CD4-positive, alpha-beta T cell (primary cell): ENCODE measurements at regions not wholly inside any gene's neighbourhood (a gene's known extent, or its start where the extent isn't known, plus 50 kb on each side); places are given as distances from the start of the nearest gene placed in this dataset.

Experiments used
- ATAC-seq: fragments of 200-7000 bp; cut with Tn5 transposase; one replicate; pipeline ENCODE4 v1.10.0; 2022; ENCODE audit warnings: mild to moderate bottlenecking; ENCODE audit not compliant: poor library complexity
- CTCF ChIA-PET: fragments of 350-600 bp; sonication (Branson Sonifier 250); formaldehyde crosslinking; loops from one replicate; lab custom pipeline; 2021; ENCODE audit warnings: antibody characterized with exemption, inconsistent platforms; lab: Charles Lee
- POLR2A ChIA-PET: fragments of 350-600 bp; sonication (Branson Sonifier 250); formaldehyde crosslinking; loops from one replicate; lab custom pipeline; 2021; ENCODE audit warnings: antibody characterized with exemption, inconsistent platforms; lab: Charles Lee
- DNase-seq, 14 experiments: peaks; one replicate each; pipeline ENCODE4 v3.0.0-alpha.2; 2013 to 2020; ENCODE audit warnings: mixed read lengths in 2 of 14
- H3K27ac ChIP-seq, 2 donors: one replicate each; pipeline versions ENCODE4 v1.5.1 to v1.7.0; 2013; ENCODE audit warnings: low read length in 2 of 2, low read depth in 1 of 2, mild to moderate bottlenecking in 1 of 2
- H3K27me3 ChIP-seq, 2 experiments: 1 replicate in 1 of 2; 2 replicates in 1 of 2; pipeline versions ENCODE4 v1.6.1 to v1.7.0; 2013; ENCODE audit warnings: low read length in 2 of 2, control low read depth in 1 of 2, mild to moderate bottlenecking in 1 of 2, moderate library complexity in 1 of 2; ENCODE audit not compliant: insufficient read depth in 2 of 2, control insufficient read depth in 1 of 2
- H3K36me3 ChIP-seq: one replicate; pipeline ENCODE4 v1.6.1; 2013; ENCODE audit warnings: low read length, control low read depth; ENCODE audit not compliant: insufficient read depth
- H3K4me1 ChIP-seq: one replicate; pipeline ENCODE4 v1.6.1; 2013; ENCODE audit warnings: low read length, control low read depth; ENCODE audit not compliant: insufficient read depth
- H3K4me3 ChIP-seq: one replicate; pipeline ENCODE4 v1.5.1; 2013; ENCODE audit warnings: mild to moderate bottlenecking, low read length, moderate library complexity
- H3K9me3 ChIP-seq, 2 experiments: 1 replicate in 1 of 2; 2 replicates in 1 of 2; pipeline versions ENCODE4 v1.6.1 to v1.7.0; 2013; ENCODE audit warnings: low read length in 2 of 2, mild to moderate bottlenecking in 2 of 2, control low read depth in 1 of 2, moderate library complexity in 1 of 2; ENCODE audit not compliant: control insufficient read depth in 1 of 2, insufficient read depth in 1 of 2
- H3K27ac Mint-ChIP-seq: one replicate; pipeline ENCODE4 v1.8.0; 2020; ENCODE audit warnings: mixed read lengths
- H3K27me3 Mint-ChIP-seq: one replicate; pipeline ENCODE4 v1.8.0; 2021; ENCODE audit warnings: mixed read lengths
- H3K36me3 Mint-ChIP-seq: one replicate; pipeline ENCODE4 v1.8.0; 2021; ENCODE audit warnings: low read depth, mixed read lengths
- H3K4me1 Mint-ChIP-seq: one replicate; pipeline ENCODE4 v1.8.0; 2021; ENCODE audit warnings: low read depth, mixed read lengths
- H3K4me3 Mint-ChIP-seq: one replicate; pipeline ENCODE4 v1.8.0; 2020; ENCODE audit warnings: mild to moderate bottlenecking, mixed read lengths
- H3K9me3 Mint-ChIP-seq: one replicate; pipeline ENCODE4 v1.8.0; 2020; ENCODE audit warnings: mixed read lengths
- intact Hi-C, 2 experiments: fragments of 100-400 bp; cut with DNase I in 1 of 2; cut with micrococcal nuclease in 1 of 2; formaldehyde crosslinking; loops; one replicate each; pipeline versions ENCODE4 v1.15.1 to v1.9.0; 2023 to 2025; cut with DNase I, micrococcal nuclease
- TF ChIP-seq, protein P1 (sequence below): fragments of 200-600 bp; IDR thresholded peaks from one replicate; pipeline ENCODE4 v1.8.0; 2022; ENCODE audit warnings: antibody characterized with exemption, mild to moderate bottlenecking

DNA sequence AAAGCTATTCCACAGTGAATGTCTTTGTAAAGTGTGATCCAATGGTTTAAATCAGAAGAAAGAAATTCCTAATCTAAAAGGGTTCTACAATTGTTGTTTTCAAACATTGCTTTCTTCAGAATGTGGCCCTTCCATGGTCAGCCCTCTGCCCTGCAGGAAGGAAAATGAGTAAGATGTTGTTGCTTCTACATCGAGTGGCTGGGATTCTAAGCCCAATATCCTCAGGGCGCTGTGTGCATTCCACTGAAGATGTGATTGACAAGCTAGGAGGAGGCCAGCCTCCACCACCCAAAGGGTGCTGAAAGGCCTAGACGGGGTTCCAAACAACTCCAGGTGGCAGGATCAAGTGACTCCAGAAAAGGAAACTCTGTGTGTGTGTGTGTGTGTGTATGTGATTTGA is 316.9 kb upstream of the TSHZ3 start:
- no peak overlapping the region for H3K27ac ChIP-seq
- no peak overlapping the region for H3K4me3 ChIP-seq
- Mint-ChIP-seq H3K9me3 (no peaks in the 10 kb centered on the region), H3K36me3 (no peaks in the 10 kb centered on the region), H3K4me1 (no peaks in the 10 kb centered on the region), H3K27me3 (no peaks in the 10 kb centered on the region), H3K27ac (no peak overlapping the region), H3K4me3 (no peak overlapping the region)
- no peaks in the 10 kb centered on the region for H3K27me3 ChIP-seq
- no peaks in the 10 kb centered on the region for H3K4me1 ChIP-seq
- DNase-seq (no peak), ATAC-seq (no peak)
- no peaks in the 10 kb centered on the region for H3K36me3 ChIP-seq
- intact Hi-C loops = no loop called here
- no peaks in the 10 kb centered on the region for H3K9me3 ChIP-seq
- CTCF ChIA-PET = no interaction called here
- TF ChIP-seq, protein P1, sequence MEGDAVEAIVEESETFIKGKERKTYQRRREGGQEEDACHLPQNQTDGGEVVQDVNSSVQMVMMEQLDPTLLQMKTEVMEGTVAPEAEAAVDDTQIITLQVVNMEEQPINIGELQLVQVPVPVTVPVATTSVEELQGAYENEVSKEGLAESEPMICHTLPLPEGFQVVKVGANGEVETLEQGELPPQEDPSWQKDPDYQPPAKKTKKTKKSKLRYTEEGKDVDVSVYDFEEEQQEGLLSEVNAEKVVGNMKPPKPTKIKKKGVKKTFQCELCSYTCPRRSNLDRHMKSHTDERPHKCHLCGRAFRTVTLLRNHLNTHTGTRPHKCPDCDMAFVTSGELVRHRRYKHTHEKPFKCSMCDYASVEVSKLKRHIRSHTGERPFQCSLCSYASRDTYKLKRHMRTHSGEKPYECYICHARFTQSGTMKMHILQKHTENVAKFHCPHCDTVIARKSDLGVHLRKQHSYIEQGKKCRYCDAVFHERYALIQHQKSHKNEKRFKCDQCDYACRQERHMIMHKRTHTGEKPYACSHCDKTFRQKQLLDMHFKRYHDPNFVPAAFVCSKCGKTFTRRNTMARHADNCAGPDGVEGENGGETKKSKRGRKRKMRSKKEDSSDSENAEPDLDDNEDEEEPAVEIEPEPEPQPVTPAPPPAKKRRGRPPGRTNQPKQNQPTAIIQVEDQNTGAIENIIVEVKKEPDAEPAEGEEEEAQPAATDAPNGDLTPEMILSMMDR = no peak
- POLR2A ChIA-PET = no interaction called here

DNA sequence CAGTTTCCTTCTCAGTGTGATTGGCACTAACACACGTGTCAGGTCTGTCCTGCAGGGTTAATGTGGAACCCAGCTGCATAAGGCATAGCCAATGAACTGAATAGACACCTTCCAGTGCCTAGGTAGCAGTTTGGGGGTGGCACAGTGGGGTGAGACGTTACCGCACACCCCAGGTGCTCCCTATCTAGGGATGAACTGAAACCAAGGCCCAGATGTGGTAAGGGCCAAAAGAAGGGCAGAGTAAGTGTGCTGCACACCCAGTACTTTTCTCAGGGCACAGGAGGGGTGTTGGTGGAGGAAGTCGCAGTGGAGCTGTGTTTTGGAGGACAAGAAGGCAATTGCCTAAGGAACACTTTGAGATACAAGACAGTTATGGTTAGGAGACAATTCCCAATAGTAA is 317.9 kb upstream of the TSHZ3 start:
- no peaks in the 10 kb centered on the region for H3K9me3 ChIP-seq
- POLR2A ChIA-PET = no interaction called here

DNA sequence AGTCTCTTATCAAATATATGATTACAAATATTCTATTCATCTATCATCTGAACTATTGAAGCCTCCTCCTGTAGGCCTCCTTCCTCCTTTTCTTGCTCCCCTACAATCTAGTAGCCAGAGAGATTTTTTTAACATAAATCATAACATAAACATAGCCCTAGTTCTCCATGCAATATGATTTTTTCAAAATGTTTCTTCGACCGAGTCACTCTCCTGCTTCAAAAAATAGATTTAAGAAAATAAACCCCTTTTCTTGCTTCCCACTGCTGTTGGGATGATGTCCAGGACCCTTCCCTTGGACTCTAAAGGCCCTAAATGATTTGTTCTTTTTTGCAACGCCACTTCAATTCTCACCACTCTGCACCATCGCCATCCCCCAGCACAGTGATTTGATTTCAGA is 319.7 kb upstream of the TSHZ3 start:
- no peak overlapping the region for H3K4me3 ChIP-seq
- H3K27me3 ChIP-seq = no peaks in the 10 kb centered on the region
- Mint-ChIP-seq H3K36me3 (no peaks in the 10 kb centered on the region), H3K27me3 (peaks cover 8% of the 10 kb centered on the region), H3K4me1 (no peaks in the 10 kb centered on the region), H3K9me3 (no peaks in the 10 kb centered on the region), H3K4me3 (no peak overlapping the region), H3K27ac (no peak overlapping the region)
- no peaks in the 10 kb centered on the region for H3K9me3 ChIP-seq
- CTCF ChIA-PET = no interaction called here
- intact Hi-C loops = no loop called here
- H3K27ac ChIP-seq = no peak overlapping the region
- no peaks in the 10 kb centered on the region for H3K36me3 ChIP-seq
- no peak for DNase-seq
- TF ChIP-seq, protein P1 = no peak
- POLR2A ChIA-PET = no interaction called here
- H3K4me1 ChIP-seq = no peaks in the 10 kb centered on the region
- ATAC-seq = no peak

More for the DNA sequence above, 317.9 kb upstream of the TSHZ3 start:
- Mint-ChIP-seq H3K4me1 (no peaks in the 10 kb centered on the region), H3K36me3 (no peaks in the 10 kb centered on the region), H3K9me3 (no peaks in the 10 kb centered on the region), H3K27me3 (peaks cover 4% of the 10 kb centered on the region), H3K27ac (no peak overlapping the region), H3K4me3 (no peak overlapping the region)
- TF ChIP-seq, protein P1 = no peak
- Histone ChIP-seq H3K27ac (no peak overlapping the region), H3K27me3 (no peaks in the 10 kb centered on the region), H3K4me1 (no peaks in the 10 kb centered on the region), H3K4me3 (no peak overlapping the region), H3K36me3 (no peaks in the 10 kb centered on the region)
- ATAC-seq (no peak), DNase-seq (no peak)
- CTCF ChIA-PET = no interaction called here
- intact Hi-C loops = no loop called here
